K562 (cell line): ENCODE measurements at regions not wholly inside any gene's neighbourhood (a gene's known extent, or its start where the extent isn't known, plus 50 kb on each side); places are given as distances from the start of the nearest gene placed in this dataset.

Experiments used
- ATAC-seq: fragments of 200-7000 bp; cut with Tn5 transposase; 3 replicates; pipeline ENCODE4 v1.9.1; 2020; ENCODE audit warnings: moderate library complexity
- BruUV-seq: library from RNA; stranded (reverse); fragments of 400-500 nt; replicated peaks from 2 replicates; lab custom pipeline; 2021; lab: Mats Ljungman, UMichigan
- CTCF ChIA-PET: fragments of 300-600 bp; formaldehyde crosslinking; extraction: SDS; loops from one replicate; lab custom pipeline; 2021; ENCODE audit warnings: low intra/inter-chr PET ratio; lab: Yijun Ruan, JAX
- POLR2A ChIA-PET: fragments of 300-600, 350-650 bp; sonication (Branson Sonifier 250); formaldehyde crosslinking; extraction: SDS; loops from one replicate; lab custom pipeline; 2021; ENCODE audit warnings: antibody characterized with exemption, inconsistent platforms; lab: Yijun Ruan, JAX
- DNase-seq, 4 experiments: peaks; one replicate each; pipeline versions ENCODE4 v3.0.0 to v3.0.0-alpha.2; 2011 to 2018; ENCODE audit warnings: low spot score in 3 of 4, mixed read lengths in 3 of 4; ENCODE audit errors: extremely low read depth in 1 of 4
- FAIRE-seq: peaks from 2 replicates; lab custom pipeline; 2011; peaks lifted over from hg19 to GRCh38; lab: Jason Lieb, UNC
- H2AFZ ChIP-seq: 2 replicates; pipeline ENCODE4 v1.6.0; 2011; ENCODE audit warnings: low read depth, low read length, control low read depth, inconsistent platforms
- H3K27ac ChIP-seq: fragments of 200-600 bp; 3 replicates; pipeline ENCODE4 v1.8.0; 2011; ENCODE audit warnings: low read depth, mild to moderate bottlenecking, control low read depth, inconsistent platforms, low read length, moderate library complexity, mixed read lengths; ENCODE audit errors: extremely low read depth
- H3K27me3 ChIP-seq, 2 experiments: fragments of 300-600 bp in 1 of 2; 2 replicates in 1 of 2; 3 replicates in 1 of 2; pipeline versions ENCODE4 v1.6.0 to v1.8.0; 2011; ENCODE audit warnings: inconsistent platforms in 2 of 2, low read length in 2 of 2, mild to moderate bottlenecking in 1 of 2, mixed read lengths in 1 of 2, moderate library complexity in 1 of 2; ENCODE audit not compliant: control insufficient read depth in 2 of 2, insufficient read depth in 2 of 2
- H3K36me3 ChIP-seq: fragments of 300-600 bp; 3 replicates; pipeline ENCODE4 v1.8.0; 2011; ENCODE audit warnings: mild to moderate bottlenecking, low read length, inconsistent platforms; ENCODE audit not compliant: control insufficient read depth, insufficient read depth
- H3K4me1 ChIP-seq, 2 experiments: fragments of 200-600 bp in 1 of 2; replicated peaks in 1 of 2; 2 replicates in 1 of 2; 3 replicates in 1 of 2; pipeline versions ENCODE4 v1.5.1 to v1.8.0; 2011; ENCODE audit warnings: inconsistent platforms in 2 of 2, low read length in 2 of 2, mild to moderate bottlenecking in 1 of 2, mixed read lengths in 1 of 2, moderate library complexity in 1 of 2; ENCODE audit not compliant: control insufficient read depth in 2 of 2, insufficient read depth in 2 of 2
- H3K4me2 ChIP-seq: 2 replicates; pipeline ENCODE4 v1.6.1; 2011; ENCODE audit warnings: low read length, control low read depth, inconsistent platforms, mixed read lengths; ENCODE audit not compliant: insufficient read depth
- H3K4me3 ChIP-seq: fragments of 200-600 bp; sonication (generic), shearing (Covaris generic); 2 replicates; pipeline ENCODE4 v1.5.1; 2016; ENCODE audit warnings: control low read depth, inconsistent platforms
- H3K79me2 ChIP-seq: fragments of 200-600 bp; 3 replicates; pipeline ENCODE4 v1.8.0; 2011; ENCODE audit warnings: low read length, inconsistent platforms; ENCODE audit not compliant: control insufficient read depth, insufficient read depth
- H3K9ac ChIP-seq, 2 experiments: 2 replicates each; pipeline versions ENCODE4 v1.6.0 to v1.6.1; 2011; ENCODE audit warnings: low read depth in 2 of 2, low read length in 2 of 2, control low read depth in 1 of 2, inconsistent platforms in 1 of 2, mild to moderate bottlenecking in 1 of 2, mixed read lengths in 1 of 2; ENCODE audit not compliant: insufficient read depth in 1 of 2
- H3K9me1 ChIP-seq: one replicate; pipeline ENCODE4 v1.6.0; 2011; ENCODE audit warnings: inconsistent platforms, mild to moderate bottlenecking, low read length, moderate library complexity; ENCODE audit not compliant: control insufficient read depth, insufficient read depth
- H3K9me3 ChIP-seq: replicated peaks from 2 replicates; pipeline ENCODE4 v1.5.1; 2011; ENCODE audit warnings: low read depth, low read length, inconsistent platforms; ENCODE audit not compliant: control insufficient read depth, insufficient read depth
- H4K20me1 ChIP-seq: replicated peaks from 2 replicates; pipeline ENCODE4 v1.6.1; 2011; ENCODE audit warnings: low read length, inconsistent platforms, mixed read lengths; ENCODE audit not compliant: control insufficient read depth, insufficient read depth
- BRD4 ChIP-seq: fragments of 200-600 bp; sonication (generic); IDR thresholded peaks from 2 replicates; pipeline ENCODE4 v1.6.1; 2017; ENCODE audit warnings: inconsistent platforms
- DMBX1 ChIP-seq: fragments of 250-450 bp; sonication (Bioruptor Pico); IDR thresholded peaks from 2 replicates; pipeline ENCODE4 v1.8.0; 2022; ENCODE audit warnings: inconsistent platforms, mild to moderate bottlenecking, moderate library complexity, borderline replicate concordance
- ID3 ChIP-seq, 2 experiments: fragments of 250-450 bp in 1 of 2; fragments of 450-650 bp in 1 of 2; sonication (Bioruptor Pico) in 1 of 2; IDR thresholded peaks; 2 replicates each; pipeline versions ENCODE4 v1.6.1 to v1.8.0; 2016 to 2021; ENCODE audit warnings: mild to moderate bottlenecking in 2 of 2, moderate library complexity in 2 of 2, missing compliant biosample characterization in 1 of 2, missing genetic modification characterization in 1 of 2
- IRF2 ChIP-seq: sonication (generic); formaldehyde crosslinking; IDR thresholded peaks from 2 replicates; pipeline ENCODE4 v1.8.1; 2022; ENCODE audit warnings: mild to moderate bottlenecking, missing genetic modification reagents
- SAFB2 ChIP-seq: fragments of 200-400 bp; formaldehyde crosslinking; IDR thresholded peaks from 2 replicates; pipeline ENCODE4 v1.6.1; 2018; ENCODE audit warnings: borderline replicate concordance, low read length, low read depth, moderate library complexity; ENCODE audit not compliant: severe bottlenecking
- SMARCB1 ChIP-seq: IDR thresholded peaks from 2 replicates; pipeline ENCODE4 v1.6.1; 2011; ENCODE audit warnings: improper control_type of control experiment, low read depth; ENCODE audit not compliant: insufficient read length
- TEAD4 ChIP-seq, 2 experiments: sonication (generic) in 1 of 2; formaldehyde crosslinking in 1 of 2; IDR thresholded peaks; 2 replicates each; pipeline versions ENCODE4 v1.6.1 to v1.8.0; 2012 to 2022; ENCODE audit warnings: borderline replicate concordance in 1 of 2, inconsistent platforms in 1 of 2, low read length in 1 of 2, mild to moderate bottlenecking in 1 of 2, missing genetic modification reagents in 1 of 2
- ZBED1 ChIP-seq: IDR thresholded peaks from 2 replicates; pipeline ENCODE4 v1.6.1; 2014
- WGBS: fragments of 100-300 bp; shearing (Covaris generic); methylation state at CpG from one replicate; pipeline ENCODE4 v1.1.6; 2016; ENCODE audit warnings: low coverage, mixed read lengths; ENCODE audit not compliant: insufficient coverage; ENCODE audit errors: missing lambda C conversion rate; 5-methylcytosine and 5-hydroxymethylcytosine counted together
- in situ Hi-C: fragments of 300-500 bp; cut with MboI; formaldehyde crosslinking; loops from 4 replicates; pipeline ENCODE4 v1.15.0; 2018; ENCODE audit warnings: inconsistent platforms, mixed read lengths
- intact Hi-C: fragments of 100-400 bp; cut with micrococcal nuclease; formaldehyde crosslinking; loops from 2 replicates; pipeline ENCODE4 v1.14.2; 2022
- TF ChIP-seq, protein P1 (sequence below): sonication (generic); formaldehyde crosslinking; IDR thresholded peaks from 2 replicates; pipeline ENCODE4 v1.8.0; 2023; ENCODE audit warnings: missing genetic modification reagents, mild to moderate bottlenecking, borderline replicate concordance
- TF ChIP-seq, protein P2 (sequence below): fragments of 250-450 bp; sonication (Bioruptor Pico); IDR thresholded peaks from 2 replicates; pipeline ENCODE4 v1.4.0; 2020; ENCODE audit warnings: mild to moderate bottlenecking, moderate library complexity

DNA sequence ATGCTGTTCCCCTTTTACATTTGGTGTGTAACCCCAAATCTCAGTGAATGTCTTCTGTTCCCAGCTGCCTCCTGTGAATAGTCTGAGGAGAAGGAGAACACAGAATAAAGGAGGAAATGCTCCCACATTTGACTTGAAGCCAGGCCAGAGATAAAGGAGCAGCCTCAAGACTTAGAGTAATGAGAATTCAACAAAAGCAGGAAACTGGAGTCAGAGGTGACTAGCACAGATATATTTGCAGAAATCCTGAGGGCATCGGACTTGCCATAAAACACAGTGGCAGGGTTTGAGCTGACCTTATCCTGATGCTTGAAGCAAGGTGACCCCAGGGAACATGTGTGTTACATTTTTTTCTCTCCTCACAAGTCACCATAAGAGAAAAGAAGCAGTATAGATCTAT is 291.4 kb upstream of the RND3 start:
- WGBS, result 0% methylated on average over 1 of the region's 1 CpG
- no peak for ATAC-seq
- Histone ChIP-seq H3K4me3 (no peak overlapping the region), H3K27me3 (no peaks in the 10 kb centered on the region), H3K79me2 (no peaks in the 10 kb centered on the region), H3K9me3 (no peaks in the 10 kb centered on the region), H4K20me1 (no peaks in the 10 kb centered on the region), H3K9me1 (no peaks in the 10 kb centered on the region), H2AFZ (no peak overlapping the region), H3K27ac (no peak overlapping the region), H3K4me2 (no peak overlapping the region), H3K9ac (no peak overlapping the region), H3K4me1 (no peaks in the 10 kb centered on the region), H3K36me3 (no peaks in the 10 kb centered on the region)
- in situ Hi-C loops (no loop called here), intact Hi-C loops (no loop called here)
- no TSS peak for BruUV-seq
- POLR2A ChIA-PET, result interaction anchor here (0.5 kb wide), 1 partner anchor 59 kb away, joined by 4 read pairs; no protein-coding TSS in a partner anchor
- CTCF ChIA-PET, result no interaction called here
- DNase-seq, result no peak
- no peak for FAIRE-seq
- TF ChIP-seq, protein P1, sequence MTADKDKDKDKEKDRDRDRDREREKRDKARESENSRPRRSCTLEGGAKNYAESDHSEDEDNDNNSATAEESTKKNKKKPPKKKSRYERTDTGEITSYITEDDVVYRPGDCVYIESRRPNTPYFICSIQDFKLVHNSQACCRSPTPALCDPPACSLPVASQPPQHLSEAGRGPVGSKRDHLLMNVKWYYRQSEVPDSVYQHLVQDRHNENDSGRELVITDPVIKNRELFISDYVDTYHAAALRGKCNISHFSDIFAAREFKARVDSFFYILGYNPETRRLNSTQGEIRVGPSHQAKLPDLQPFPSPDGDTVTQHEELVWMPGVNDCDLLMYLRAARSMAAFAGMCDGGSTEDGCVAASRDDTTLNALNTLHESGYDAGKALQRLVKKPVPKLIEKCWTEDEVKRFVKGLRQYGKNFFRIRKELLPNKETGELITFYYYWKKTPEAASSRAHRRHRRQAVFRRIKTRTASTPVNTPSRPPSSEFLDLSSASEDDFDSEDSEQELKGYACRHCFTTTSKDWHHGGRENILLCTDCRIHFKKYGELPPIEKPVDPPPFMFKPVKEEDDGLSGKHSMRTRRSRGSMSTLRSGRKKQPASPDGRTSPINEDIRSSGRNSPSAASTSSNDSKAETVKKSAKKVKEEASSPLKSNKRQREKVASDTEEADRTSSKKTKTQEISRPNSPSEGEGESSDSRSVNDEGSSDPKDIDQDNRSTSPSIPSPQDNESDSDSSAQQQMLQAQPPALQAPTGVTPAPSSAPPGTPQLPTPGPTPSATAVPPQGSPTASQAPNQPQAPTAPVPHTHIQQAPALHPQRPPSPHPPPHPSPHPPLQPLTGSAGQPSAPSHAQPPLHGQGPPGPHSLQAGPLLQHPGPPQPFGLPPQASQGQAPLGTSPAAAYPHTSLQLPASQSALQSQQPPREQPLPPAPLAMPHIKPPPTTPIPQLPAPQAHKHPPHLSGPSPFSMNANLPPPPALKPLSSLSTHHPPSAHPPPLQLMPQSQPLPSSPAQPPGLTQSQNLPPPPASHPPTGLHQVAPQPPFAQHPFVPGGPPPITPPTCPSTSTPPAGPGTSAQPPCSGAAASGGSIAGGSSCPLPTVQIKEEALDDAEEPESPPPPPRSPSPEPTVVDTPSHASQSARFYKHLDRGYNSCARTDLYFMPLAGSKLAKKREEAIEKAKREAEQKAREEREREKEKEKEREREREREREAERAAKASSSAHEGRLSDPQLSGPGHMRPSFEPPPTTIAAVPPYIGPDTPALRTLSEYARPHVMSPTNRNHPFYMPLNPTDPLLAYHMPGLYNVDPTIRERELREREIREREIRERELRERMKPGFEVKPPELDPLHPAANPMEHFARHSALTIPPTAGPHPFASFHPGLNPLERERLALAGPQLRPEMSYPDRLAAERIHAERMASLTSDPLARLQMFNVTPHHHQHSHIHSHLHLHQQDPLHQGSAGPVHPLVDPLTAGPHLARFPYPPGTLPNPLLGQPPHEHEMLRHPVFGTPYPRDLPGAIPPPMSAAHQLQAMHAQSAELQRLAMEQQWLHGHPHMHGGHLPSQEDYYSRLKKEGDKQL (CRISPR knock-in tag), result no peak
- TF ChIP-seq BRD4, result no peak
- TF ChIP-seq IRF2, result no peak
- no peak for TF ChIP-seq ZBED1
- TF ChIP-seq SAFB2, result no peak
- no peak for TF ChIP-seq TEAD4 (IDR thresholded peaks at IDR 0.05; ENCODE audit: low read length)
- no peak for TF ChIP-seq TEAD4 (CRISPR knock-in tag; IDR thresholded peaks at IDR 0.05; ENCODE audit: borderline replicate concordance)
- no peak for TF ChIP-seq SMARCB1
- TF ChIP-seq, protein P2, sequence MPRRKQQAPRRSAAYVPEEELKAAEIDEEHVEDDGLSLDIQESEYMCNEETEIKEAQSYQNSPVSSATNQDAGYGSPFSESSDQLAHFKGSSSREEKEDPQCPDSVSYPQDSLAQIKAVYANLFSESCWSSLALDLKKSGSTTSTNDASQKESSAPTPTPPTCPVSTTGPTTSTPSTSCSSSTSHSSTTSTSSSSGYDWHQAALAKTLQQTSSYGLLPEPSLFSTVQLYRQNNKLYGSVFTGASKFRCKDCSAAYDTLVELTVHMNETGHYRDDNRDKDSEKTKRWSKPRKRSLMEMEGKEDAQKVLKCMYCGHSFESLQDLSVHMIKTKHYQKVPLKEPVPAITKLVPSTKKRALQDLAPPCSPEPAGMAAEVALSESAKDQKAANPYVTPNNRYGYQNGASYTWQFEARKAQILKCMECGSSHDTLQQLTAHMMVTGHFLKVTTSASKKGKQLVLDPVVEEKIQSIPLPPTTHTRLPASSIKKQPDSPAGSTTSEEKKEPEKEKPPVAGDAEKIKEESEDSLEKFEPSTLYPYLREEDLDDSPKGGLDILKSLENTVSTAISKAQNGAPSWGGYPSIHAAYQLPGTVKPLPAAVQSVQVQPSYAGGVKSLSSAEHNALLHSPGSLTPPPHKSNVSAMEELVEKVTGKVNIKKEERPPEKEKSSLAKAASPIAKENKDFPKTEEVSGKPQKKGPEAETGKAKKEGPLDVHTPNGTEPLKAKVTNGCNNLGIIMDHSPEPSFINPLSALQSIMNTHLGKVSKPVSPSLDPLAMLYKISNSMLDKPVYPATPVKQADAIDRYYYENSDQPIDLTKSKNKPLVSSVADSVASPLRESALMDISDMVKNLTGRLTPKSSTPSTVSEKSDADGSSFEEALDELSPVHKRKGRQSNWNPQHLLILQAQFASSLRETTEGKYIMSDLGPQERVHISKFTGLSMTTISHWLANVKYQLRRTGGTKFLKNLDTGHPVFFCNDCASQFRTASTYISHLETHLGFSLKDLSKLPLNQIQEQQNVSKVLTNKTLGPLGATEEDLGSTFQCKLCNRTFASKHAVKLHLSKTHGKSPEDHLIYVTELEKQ, result no peak
- TF ChIP-seq DMBX1 (CRISPR knock-in tag), result no peak
- no peak for TF ChIP-seq ID3 (CRISPR knock-in tag; IDR thresholded peaks at IDR 0.05)
- no peak for TF ChIP-seq ID3 (tag; IDR thresholded peaks at IDR 0.05)
